ENCODE measurements at regions not wholly inside any gene's neighbourhood (a gene's known extent, or its start where the extent isn't known, plus 50 kb on each side); places are given as distances from the start of the nearest gene placed in this dataset.

- no peak overlapping the region for H3K4me3 ChIP-seq (ENCODE audit: low read length)
- TF ChIP-seq CTCF (conservative IDR thresholded peaks at IDR 0.05; ENCODE audit: low read depth, low read length): no peak
- no peak for DNase-seq (ENCODE audit: low read depth)
Measured at GRCh38 chr15:61724251-61724939, 335.9 kb downstream of the VPS13C start.

GRCh38 chr15:61721418-61721817, 338.8 kb downstream of the VPS13C start:
- no peak overlapping the region for H3K4me3 ChIP-seq (ENCODE audit: low read length)
- no peak for TF ChIP-seq CTCF (conservative IDR thresholded peaks at IDR 0.05; ENCODE audit: low read depth, low read length)
- DNase-seq (ENCODE audit: low read depth): no peak

GRCh38 chr15:61720197-61720704, 340.0 kb downstream of the VPS13C start:
- DNase-seq (ENCODE audit: low read depth): no peak
- TF ChIP-seq CTCF (conservative IDR thresholded peaks at IDR 0.05; ENCODE audit: low read depth, low read length): no peak

GRCh38 chr15:61715082-61715481, 345.2 kb downstream of the VPS13C start:
- no peak for DNase-seq (ENCODE audit: low read depth)

More at GRCh38 chr15:61720197-61720704, 340.0 kb downstream of the VPS13C start:
- no peak overlapping the region for H3K4me3 ChIP-seq (ENCODE audit: low read length)

GRCh38 chr15:61712129-61712759, 348.0 kb downstream of the VPS13C start:
- TF ChIP-seq CTCF (conservative IDR thresholded peaks at IDR 0.05; ENCODE audit: low read depth, low read length): no peak
- DNase-seq (ENCODE audit: low read depth): no peak
- no peak overlapping the region for H3K4me3 ChIP-seq (ENCODE audit: low read length)

More at GRCh38 chr15:61715082-61715481, 345.2 kb downstream of the VPS13C start:
- TF ChIP-seq CTCF (conservative IDR thresholded peaks at IDR 0.05; ENCODE audit: low read depth, low read length): no peak
- H3K4me3 ChIP-seq (ENCODE audit: low read length): no peak overlapping the region

- no peak for DNase-seq (ENCODE audit: low read depth)
- TF ChIP-seq CTCF (conservative IDR thresholded peaks at IDR 0.05; ENCODE audit: low read depth, low read length): no peak
- no peak overlapping the region for H3K4me3 ChIP-seq (ENCODE audit: low read length)
Measured at GRCh38 chr15:61702224-61703020, 357.8 kb downstream of the VPS13C start.
